NCI-H82 (cell line): ENCODE measurements at regions not wholly inside any gene's neighbourhood (a gene's known extent, or its start where the extent isn't known, plus 50 kb on each side); places are given as distances from the start of the nearest gene placed in this dataset.
"Not testable (repeated sequence)": the region's sequence is repeated elsewhere in the genome, so short reads cannot be mapped to it uniquely, and the experiment has no call there.

Experiments
- DNase-seq: peaks from one replicate; lab custom pipeline; 2025; lab: John Stamatoyannopoulos, UW

- no peak for DNase-seq
These were observed 117.4 kb upstream of the MARCHF11 start for GRCh38 chr5:16296946-16297345.

GRCh38 chr5:16291894-16292293 is 112.3 kb upstream of the MARCHF11 start:
- DNase-seq, result no peak

- no peak for DNase-seq
These were observed 111.9 kb upstream of the MARCHF11 start for GRCh38 chr5:16291474-16291873.

GRCh38 chr5:16283791-16284190 is 104.2 kb upstream of the MARCHF11 start:
- DNase-seq, result no peak

GRCh38 chr5:16276859-16277258 is 97.3 kb upstream of the MARCHF11 start:
- not testable (repeated sequence) for DNase-seq

GRCh38 chr5:16271851-16272250 is 92.3 kb upstream of the MARCHF11 start:
- DNase-seq, result peak; percentile 22

- no peak for DNase-seq
These were observed 85.5 kb upstream of the MARCHF11 start for GRCh38 chr5:16265141-16265540.

GRCh38 chr5:16260000-16260399 is 80.4 kb upstream of the MARCHF11 start:
- no peak for DNase-seq

- DNase-seq, result no peak
These were observed 74.3 kb upstream of the MARCHF11 start for GRCh38 chr5:16253856-16254255.

- DNase-seq, result no peak
These were observed 66.4 kb upstream of the MARCHF11 start for GRCh38 chr5:16245956-16246355.

- DNase-seq, result no peak
These were observed 65.7 kb upstream of the MARCHF11 start for GRCh38 chr5:16245249-16245648.

- no peak for DNase-seq
These were observed 58.4 kb upstream of the MARCHF11 start for GRCh38 chr5:16238018-16238417.

GRCh38 chr5:16234598-16234997 is 55.0 kb upstream of the MARCHF11 start:
- no peak for DNase-seq

GRCh38 chr5:16233730-16234129 is 54.1 kb upstream of the MARCHF11 start:
- DNase-seq, result no peak

GRCh38 chr5:16229357-16229940 is 49.9 kb upstream of the MARCHF11 start:
- DNase-seq, result peak; percentile 82
